ENCODE measurements at regions not wholly inside any gene's neighbourhood (a gene's known extent, or its start where the extent isn't known, plus 50 kb on each side); places are given as distances from the start of the nearest gene placed in this dataset.

DNA sequence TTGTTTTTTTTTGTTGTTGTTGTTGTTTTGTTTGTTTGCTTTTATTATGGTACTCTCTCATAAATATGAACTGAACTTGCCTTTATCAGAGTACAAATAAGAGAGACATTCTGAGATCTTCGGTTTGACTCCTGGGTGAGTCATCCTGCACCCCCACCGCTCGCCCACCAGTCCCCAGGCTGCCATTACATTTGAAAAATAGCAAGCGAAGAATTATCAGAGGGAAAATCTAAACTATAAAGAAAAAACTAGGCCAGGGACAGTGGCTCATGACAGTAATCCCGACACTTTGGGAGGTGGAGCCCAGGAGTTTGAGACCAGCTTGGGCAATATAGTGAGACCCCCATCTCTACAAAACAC, 122.1 kb upstream of the MAP3K1 start:
- TF ChIP-seq CTCF (IDR thresholded peaks at IDR 0.05) (no peak), POLR2AphosphoS5 (IDR thresholded peaks at IDR 0.05) (no peak)
